A172 (cell line): ENCODE measurements at regions not wholly inside any gene's neighbourhood (a gene's known extent, or its start where the extent isn't known, plus 50 kb on each side); places are given as distances from the start of the nearest gene placed in this dataset.

ENCODE experiments used
- DNase-seq: peaks from one replicate; pipeline ENCODE4 v3.0.0-alpha.2; 2015; ENCODE audit warnings: low spot score

DNA sequence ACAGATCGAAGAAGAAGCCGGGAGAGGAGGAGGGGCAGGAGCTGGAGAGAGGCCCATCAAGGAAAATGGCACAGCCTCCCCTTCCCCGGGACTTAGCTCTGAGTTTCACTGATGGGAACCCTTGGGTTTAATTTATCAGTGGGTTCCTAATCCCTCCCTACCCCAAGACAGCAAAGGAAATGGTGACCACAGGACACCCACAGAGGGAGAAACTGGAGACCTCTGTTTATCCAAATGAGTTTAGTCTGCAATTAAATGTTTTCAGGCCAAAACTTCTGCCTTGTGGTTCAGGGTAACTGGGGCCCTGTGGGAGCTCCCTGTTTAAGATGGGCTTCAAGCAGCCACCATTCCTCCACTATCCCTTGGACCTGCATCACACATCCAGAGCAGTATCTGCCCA, 190.8 kb upstream of the TOPAZ1 start:
- no peak for DNase-seq

DNA sequence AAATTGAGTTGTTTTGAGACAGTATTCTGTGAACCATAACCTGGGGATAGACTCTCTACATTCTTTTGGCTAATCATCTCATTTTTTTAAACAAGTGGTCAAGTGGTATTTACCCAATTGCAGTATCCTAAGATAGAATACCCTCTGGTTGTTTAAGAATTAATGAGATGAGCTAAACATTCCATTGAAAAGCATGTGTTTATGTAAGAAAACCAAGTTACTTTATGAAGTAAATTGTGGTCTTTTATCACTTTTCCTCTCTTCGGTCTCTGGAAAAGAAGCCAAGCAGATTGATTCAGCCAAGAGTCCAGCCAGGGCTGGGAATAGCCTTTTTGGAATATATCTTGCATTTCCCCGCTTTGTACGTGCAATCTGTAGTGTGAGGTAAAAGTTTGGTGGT, 185.7 kb upstream of the TOPAZ1 start:
- no peak for DNase-seq

DNA sequence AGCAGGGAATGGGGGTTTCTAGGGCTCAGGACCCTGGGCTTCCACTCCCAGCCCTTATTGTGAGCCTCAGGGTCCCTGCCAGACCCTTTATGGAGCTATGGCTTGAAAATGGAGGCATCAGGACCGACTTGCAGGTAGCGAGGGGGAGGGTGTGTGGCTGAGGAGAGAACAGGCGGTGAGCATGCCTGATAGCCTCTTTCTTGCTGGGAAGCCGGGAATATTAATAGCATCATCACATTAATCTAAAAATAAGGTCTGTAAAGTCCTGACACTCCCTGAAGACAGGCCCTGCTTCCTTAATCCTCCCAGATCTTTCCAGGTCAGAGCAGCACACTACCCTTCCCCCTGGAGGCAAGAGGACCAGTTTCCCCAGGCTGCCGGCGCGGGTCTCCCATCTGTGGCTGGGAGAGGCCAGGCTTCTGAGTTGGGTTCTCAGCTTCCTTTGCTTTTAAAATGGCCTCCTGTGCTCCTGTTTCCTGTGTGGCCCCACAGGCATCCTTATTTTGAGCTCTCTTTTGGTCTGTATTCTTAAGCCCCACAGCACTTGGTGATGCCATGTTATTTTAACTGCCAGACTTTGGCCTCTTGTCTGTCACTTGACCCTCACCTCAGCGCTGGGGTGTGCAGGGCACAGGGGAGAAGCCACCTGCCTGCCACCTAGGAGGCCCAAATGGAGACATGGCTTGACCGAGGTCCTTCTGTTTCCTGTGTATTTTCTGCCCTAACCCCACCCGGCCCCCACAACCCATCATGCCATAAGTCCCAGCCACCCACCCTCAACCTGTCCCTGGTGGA, 185.0 kb upstream of the TOPAZ1 start:
- no peak for DNase-seq

DNA sequence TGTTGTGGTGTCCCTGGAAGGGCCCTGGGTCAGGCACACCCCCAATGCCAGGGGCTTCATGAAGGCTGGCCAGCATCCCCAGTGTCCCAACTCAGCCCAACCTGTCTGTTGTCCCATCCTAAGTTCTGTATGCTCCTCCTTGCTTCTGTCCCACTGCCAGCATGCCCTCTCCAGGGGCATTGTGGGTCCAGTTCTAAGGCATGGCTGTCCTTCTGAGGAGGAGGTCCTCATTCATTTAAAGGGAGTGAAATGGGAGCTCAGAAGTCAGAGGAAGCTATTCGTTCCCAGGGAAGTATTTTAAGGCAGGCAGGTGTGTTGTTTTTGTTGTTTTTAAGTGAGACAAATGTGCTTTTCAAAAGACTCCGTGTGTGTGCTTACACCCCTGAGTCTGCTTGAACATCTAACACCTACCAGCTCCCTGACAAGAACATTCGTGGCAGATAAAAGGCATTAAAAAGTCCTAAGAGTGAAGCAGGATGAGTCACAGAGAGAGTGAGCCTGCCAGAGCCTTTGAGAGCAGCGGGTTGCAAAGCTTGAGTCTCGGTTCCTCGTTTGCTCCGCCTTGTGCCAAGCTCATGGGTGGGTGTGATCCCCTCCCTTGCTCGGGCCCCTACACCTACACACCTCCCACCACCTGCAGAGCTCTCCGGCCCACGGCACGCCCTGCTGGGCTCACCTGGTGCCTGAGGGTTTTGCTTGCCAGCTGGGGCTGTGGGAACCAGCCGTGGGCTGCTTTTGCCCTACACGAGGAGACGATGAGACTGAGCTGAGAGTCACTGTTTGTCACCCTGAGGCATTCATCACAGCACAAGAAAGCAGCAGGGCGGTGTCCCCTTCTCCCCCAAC, 183.4 kb upstream of the TOPAZ1 start:
- peak; percentile 49 for DNase-seq

DNA sequence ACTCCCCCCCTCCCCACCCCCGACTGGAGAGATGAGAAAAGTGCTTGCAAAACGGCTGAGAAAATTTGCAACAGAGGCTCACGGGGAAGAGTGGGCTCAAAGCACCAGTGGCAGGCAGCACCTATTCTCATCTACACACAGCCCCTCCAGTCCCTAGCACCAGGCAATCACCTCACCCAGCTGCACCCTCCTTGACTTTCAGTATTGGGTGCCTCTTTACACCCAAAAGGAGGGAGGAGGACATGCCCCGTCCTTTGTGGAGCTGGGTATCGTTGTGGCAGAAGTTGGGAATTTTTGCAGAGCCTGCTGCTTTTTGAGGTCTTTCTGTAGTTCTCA, 182.8 kb upstream of the TOPAZ1 start:
- DNase-seq = no peak

DNA sequence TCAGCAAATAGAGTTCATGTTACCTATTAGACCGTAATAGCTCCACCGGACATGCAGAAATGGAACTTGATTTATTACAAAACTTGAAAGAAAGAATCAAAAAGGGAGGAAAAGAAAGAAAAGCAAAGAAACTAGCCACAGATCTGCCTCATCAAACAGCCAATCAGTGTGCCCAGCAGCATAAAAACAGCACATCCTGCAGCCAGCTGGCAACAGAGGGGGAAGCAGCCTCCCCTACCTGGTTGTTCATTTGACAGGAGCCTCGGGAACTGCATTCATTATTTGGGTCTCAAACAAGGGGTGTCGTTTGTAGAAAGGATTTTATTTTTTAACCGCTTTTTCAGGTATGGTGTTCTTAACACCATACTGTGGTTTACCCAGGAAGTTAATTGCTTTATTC, 181.5 kb upstream of the TOPAZ1 start:
- DNase-seq = no peak

DNA sequence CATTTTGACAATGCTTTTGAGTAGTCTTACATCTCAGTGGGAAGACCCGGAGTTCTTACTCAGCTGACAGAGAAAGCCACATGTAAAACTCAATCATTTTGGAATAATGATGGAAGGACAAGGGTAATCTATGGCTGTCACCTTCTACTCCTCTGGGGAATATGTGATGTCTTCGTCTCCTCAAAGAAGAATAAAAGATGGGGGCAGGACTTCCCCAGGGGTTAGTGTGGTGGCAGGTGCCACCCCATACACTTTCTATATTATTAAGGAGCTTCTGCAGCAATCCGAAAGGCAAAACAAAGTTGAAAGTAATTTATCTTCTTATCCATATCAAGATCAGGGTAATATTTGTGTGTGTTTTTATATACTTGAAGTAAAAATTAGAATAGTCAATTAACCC, 180.4 kb upstream of the TOPAZ1 start:
- no peak for DNase-seq

DNA sequence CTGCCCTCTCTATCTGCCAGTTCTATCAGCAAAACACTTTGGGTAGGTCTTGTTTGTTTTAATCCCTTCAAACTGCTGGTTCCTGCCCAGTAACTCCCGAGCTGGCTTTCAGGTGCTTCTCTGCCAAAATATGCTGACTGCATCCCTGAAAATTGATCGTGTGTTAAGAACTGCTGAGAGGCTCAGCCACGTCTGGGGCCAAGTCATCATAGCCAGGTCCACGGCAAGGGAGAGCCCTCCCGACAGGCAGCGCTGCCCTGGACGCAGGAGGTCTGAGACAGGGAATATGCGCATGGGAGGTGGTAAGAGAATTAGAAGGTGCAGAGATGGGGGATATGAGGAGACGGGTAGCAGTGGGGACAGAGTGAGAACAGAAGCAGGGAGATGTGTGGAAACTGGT, 179.7 kb upstream of the TOPAZ1 start:
- DNase-seq = no peak

DNA sequence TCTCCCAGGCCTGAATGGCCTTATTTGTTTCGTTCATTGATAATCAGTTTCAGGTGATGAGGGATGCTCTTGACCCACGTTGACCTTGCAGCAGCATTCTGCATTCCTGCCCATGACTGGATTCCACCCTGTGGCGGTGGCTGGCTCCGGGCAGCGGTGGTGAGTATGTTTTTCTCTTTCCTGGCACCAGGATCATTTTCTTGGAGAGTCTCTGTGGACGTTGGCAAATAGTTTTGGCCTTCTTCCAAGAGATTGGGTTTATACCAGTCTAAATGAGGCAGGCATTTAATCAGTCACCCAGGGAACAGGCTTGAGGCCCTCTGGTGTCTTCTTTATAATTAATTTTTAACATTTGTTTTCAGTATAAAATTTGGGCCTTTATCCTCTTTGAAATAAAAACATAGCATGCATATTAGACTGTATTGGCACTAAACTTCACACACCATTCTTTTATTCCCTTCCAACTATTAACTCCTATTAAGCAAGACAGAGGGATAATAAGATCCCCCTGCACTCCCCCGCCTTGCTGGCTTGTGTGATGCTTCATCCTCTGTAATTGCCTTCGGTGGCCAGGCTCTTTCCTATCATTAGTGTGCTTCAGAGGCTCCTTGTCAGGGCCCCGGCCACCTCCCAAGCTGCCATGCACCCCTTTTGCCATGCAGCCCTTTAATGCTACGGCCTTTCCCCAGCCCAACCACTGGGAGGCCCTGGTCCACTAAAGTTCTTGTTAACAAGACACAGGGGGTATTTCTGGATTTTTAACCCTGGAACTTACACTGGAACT, 176.2 kb upstream of the TOPAZ1 start:
- DNase-seq = peak; percentile 60

DNA sequence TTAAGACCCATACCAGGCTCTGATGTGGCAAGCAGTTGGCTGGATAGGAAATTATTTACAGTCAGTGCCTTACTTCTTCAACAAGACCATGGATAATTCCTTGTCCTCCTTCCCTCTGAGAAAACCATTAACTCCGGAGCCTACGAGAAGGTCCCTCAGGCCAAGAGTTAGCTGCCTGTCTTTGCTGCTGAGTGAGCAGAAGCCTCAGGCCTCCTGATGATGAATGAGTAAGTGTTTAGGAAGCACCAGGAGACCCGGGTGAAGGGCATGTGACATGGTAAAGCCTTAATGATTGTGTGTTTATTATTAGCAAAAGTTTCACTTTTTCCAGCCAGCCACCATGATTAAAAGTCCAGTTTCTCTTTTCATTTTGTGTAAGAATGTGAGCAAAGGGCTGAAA, 174.9 kb upstream of the TOPAZ1 start:
- DNase-seq = no peak

DNA sequence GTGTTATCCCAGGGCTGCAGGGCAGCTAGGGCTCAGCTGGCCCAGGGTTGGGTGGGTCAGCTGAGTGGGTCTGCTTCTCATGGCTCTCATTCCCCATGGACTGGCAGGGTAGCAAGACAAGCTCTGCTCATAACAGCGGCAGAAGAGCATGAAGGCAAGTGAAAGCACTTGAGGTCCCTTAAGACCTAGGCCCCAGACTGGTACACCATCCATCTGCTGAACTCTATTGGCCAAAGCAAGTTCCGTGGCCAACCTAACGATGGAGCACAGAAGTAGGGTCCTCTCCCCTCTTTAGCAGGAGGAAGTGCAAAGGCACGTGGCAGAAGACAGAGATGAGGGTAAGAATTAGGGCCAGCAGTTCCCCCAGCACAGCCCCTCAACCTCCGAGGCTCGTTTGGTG, 174.3 kb upstream of the TOPAZ1 start:
- no peak for DNase-seq

DNA sequence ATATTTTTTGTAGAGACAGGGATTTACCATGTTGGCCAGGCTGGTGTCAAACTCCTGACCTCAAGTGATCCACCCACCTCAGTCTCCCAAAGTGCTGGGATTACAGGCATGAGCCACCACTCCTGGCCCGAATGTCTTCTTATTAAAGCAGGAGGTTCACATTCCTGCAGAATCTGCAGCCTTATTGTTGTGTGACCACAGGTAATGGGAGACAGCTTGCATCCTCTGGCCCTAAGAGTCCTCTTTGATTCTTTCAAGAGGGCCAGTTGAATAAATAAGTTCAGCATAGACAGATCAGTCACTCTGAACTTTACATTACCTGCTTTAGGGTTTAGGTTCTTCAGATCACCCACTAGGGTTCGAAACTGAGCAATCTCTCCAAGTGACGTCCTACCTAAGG, 172.9 kb upstream of the TOPAZ1 start:
- no peak for DNase-seq

DNA sequence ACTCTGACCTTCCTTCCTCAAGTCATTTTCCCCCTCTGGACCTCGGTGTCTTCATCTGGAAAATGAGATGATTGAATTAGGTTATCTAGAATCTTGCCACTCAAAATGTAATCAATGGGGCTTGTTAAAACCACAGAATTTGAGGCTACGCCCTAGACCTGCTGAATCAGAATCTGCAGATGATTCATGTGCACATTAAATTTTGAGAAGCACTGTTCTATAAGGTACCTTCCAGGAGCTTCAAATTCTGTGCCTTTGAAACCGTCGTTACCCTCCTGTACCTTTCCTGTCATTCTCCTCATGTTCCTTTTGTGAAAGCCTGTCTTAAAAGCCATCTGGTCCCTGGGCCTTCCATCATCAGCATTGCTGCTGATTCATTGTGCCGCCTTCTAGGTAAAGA, 172.4 kb upstream of the TOPAZ1 start:
- no peak for DNase-seq

DNA sequence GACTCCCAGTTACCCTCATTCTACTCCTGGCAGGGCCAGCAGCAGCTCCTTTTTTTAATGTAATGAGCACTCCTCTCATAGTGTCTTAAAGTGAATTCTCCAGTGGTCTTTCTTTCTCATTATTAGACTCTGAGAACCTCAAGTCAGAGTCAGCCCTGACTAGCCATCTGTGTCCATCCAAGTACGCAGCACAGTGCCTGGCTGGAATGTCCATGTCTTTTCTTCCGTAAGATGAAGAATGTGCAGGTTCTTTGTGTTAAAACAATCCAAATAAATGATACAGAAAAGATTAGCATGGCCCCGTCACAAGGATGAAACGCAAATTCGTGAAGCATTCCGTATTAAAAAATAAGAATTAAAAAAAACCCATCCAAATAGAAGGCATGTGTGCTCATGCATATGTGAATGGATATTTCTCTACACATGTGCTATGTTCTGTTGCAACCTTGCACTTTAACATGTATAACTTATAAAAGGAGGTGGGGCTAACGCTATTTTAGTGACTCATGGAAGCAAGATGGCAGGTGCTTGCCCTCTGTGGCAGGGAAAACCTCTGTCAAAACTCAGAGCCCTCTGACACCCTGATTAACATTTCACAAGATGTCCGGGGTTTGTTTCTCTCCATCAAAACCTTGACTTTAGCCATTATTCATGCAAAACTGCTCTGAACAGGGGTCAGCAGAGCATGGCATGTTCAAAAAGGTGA, 170.7 kb upstream of the TOPAZ1 start:
- DNase-seq = no peak

DNA sequence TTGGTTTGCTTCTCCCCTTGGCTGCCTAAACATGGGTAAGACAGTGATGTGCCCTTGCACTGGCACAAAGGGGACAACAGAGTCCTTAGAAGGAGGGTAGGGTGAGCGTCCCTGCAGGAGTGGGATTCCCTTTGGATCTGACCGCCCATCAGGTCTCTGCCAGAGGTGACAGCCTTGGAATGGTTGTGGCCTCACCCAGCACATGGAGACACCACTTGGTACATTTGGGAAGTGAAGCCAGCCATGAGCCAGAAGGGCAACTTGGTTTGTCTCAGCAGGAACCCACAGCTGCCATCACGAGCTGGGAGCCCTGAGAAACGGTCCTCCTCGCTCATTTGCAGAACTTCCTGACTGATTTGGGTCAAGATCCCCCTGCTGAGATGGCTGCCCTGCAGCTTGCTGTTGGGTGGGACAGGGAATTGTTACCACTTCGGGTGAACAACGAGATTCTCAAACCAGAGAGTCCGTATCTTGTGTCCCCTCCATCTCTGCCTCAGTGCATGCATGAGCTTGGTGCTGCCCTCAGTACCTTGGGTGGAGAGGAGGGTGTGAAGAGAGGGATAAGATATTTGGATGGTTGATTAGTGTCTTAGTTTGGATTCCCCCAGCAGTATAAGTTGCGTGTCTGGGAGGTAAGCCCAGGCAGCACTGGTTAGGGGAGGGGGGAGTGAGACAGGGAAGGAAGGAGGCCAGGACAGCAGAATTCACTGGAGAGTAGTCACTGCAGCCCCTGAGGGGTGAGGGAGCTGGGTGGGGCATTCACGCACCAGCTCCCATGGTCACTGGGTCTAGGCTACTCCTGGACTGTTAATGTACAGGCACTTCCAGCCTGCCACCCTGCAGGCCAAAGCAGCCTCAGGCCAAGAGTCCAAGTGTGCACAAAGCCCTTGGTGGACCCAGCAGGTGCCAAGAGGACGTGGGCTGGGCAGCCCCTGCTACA, 168.8 kb upstream of the TOPAZ1 start:
- DNase-seq = no peak

DNA sequence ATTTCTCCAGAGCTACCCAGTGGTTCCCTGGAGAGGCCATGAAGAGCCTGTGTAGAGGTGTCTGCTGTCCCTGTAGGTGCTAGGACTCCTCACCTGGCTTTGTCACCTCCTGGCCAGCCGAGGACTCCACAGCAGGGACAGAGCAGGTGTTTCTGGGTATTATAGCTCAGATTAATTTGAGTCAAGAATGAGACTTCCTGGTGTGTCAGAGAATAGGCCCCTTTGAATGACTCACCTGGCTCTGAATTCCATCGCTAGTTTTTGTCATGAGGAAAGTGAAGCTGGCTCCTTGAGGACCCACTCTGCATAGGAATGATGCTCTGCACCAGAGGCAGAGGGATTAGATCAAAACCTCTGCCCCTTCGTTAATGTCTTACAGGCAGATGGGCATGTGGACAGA, 167.5 kb upstream of the TOPAZ1 start:
- DNase-seq = no peak

DNA sequence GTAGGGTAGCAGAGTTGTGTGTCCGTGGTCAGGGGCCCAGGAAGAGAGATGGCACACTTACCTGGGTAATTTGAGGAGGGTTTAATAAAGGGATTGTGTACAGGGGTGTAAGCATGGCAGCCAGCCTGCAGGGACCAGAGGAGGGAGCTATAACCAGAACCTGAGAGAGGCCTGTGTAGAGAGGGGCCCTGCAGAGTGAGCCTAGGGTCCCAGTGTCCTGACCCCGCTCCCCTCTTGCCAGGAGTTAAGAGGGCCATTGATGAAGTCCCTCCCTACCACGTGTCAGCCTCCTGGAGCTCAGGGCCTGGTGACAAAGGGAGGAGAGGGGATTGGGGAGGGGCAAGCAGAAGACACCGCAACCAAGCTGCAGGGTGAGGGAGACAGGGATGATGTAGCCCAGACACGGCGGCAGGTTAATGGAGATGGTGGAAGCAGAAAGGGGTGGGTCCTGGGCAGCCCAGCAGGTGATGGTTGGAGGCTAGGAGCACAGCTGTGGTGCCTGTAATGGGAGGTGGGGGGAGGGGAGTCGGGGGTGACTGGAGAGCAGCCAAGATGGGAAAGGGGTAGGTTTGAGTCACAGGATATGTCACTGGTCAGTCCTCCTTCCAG, 165.4 kb upstream of the TOPAZ1 start:
- no peak for DNase-seq

DNA sequence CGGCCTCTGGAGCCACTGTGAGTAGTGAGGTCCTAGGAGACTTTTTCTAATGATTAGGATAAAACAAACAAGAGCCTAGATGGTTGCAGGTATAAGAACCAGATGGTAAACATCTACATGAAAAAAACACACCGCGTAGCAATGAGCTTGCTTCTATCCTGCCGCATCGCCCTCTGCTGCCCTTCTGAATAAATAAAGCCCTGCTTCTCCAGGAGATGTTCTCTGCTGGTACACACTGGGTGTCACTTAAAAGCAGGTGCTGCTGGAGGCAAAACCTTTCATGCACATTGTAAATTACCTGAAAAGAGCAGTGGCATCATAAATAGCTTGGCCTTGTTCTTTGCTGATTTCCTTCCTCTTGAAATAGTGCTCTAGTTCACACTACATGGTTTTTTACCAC, 164.4 kb upstream of the TOPAZ1 start:
- no peak for DNase-seq

DNA sequence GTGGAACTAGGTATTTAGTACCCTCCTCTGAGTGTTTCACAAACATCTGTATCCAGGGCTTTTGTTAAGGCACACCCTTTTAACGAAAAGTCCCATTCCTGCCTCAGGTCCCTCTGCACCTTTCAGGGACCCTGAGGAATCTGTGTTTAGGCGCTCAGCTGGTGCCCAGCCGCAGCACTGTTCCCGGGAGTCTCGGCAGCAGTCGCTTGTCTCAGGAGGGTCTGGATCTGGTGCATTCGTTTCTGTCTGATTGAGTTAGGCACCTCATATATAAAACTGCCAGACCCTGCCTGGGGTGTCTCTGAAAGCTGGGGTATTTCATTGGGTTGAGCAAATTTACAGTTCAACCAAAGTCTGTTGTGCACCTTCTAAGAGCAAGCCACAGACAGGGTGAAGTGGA, 162.8 kb upstream of the TOPAZ1 start:
- DNase-seq = no peak

DNA sequence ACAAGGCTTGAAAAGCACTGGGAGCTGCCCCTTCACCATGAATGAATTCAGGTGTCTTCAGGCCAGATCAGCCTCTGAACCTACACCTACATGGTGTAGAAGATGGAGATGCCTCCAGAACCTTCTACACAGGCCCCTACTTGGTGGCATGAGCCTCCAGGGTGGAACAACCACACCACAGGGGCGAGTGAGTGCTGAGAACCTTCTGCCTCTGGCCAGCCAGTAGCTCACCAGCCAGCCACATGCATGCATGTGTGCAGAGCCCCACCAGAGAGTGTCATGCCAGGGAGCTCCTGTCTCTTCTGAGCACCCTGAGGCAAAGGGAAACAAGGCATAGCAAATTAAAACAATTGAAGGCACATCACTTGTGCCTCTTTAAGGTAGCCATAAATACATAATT, 161.8 kb upstream of the TOPAZ1 start:
- DNase-seq = no peak
